ENCODE measurements at regions not wholly inside any gene's neighbourhood (a gene's known extent, or its start where the extent isn't known, plus 50 kb on each side); places are given as distances from the start of the nearest gene placed in this dataset.

GRCh38 chr3:83559082-83559481 is 1399.7 kb upstream of the CADM2 start:
- intact Hi-C loops (cut with DNase I; ENCODE audit: low total_unique reads): no loop called here
- in situ Hi-C loops (cut with MboI; ENCODE audit: low sequenced_read_pairs in 4 of 4): no loop called here
- Histone ChIP-seq H3K36me3 (no peaks in the 10 kb centered on the region), H3K9me3 (no peaks in the 10 kb centered on the region), H3K4me1 (no peaks in the 10 kb centered on the region), H3K27ac (no peak overlapping the region), H3K4me3 (no peak overlapping the region), H3K27me3 (no peaks in the 10 kb centered on the region)
- TF ChIP-seq POLR2A (IDR thresholded peaks at IDR 0.05) (no peak), CTCF (IDR thresholded peaks at IDR 0.05 in 4 of 5, conservative IDR thresholded peaks at IDR 0.05 in 1 of 5) (no peak)
- ATAC-seq: no peak
- DNase-seq: no peak

DNA sequence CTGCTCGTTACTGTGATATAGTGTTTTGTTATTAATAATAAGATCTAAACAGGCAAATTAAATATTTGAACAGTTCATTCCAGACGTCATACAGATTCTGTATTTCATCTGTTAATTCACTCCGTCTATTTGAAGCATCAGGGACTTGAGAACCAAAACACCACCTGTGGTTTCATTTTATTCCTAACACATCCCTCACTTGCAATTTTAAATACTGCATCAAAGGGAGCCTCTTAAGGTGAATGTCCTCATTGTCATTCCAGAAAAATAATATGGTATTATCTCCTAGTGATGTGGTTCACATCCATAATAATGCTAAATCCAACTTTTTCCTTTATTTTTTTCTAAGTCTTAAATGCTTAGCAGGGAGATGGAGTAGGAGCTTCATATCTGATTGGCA is 1390.9 kb upstream of the CADM2 start:
- no peaks in the 10 kb centered on the region for H3K9me3 ChIP-seq
- intact Hi-C loops (cut with DNase I; ENCODE audit: low total_unique reads): no loop called here
- no peak for TF ChIP-seq CTCF (IDR thresholded peaks at IDR 0.05 in 4 of 5, conservative IDR thresholded peaks at IDR 0.05 in 1 of 5)
- H3K36me3 ChIP-seq: no peaks in the 10 kb centered on the region
- no peak overlapping the region for H3K27ac ChIP-seq
- no peak overlapping the region for H3K4me3 ChIP-seq
- H3K4me1 ChIP-seq: no peaks in the 10 kb centered on the region
- DNase-seq (no peak), ATAC-seq (no peak)
- in situ Hi-C loops (cut with MboI; ENCODE audit: low sequenced_read_pairs in 4 of 4): no loop called here
- H3K27me3 ChIP-seq: no peaks in the 10 kb centered on the region

DNA sequence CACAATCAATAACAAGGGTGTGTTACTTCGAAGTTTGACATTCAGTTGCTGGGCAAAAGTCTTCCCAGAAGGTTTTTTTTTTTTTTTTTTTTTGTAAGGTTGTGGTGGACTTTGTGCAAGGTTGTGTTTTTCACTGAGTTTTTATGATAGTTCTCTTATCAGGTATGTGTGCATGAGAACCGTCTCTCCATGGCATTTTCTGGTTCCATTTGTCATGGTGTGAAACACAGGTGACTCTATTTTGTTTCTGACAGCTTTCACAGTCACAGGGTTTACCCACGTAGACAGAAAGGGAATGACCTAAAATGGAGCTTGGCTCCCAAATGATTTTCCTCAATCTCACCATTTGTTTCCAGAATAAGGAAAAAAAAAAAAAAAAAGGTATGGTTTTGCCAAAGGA is 1377.2 kb upstream of the CADM2 start:
- H3K27me3 ChIP-seq: no peaks in the 10 kb centered on the region
- H3K9me3 ChIP-seq: no peaks in the 10 kb centered on the region
- DNase-seq (no peak), ATAC-seq (no peak)
- H3K4me1 ChIP-seq: no peaks in the 10 kb centered on the region
- in situ Hi-C loops (cut with MboI; ENCODE audit: low sequenced_read_pairs in 4 of 4): no loop called here
- no peak overlapping the region for H3K4me3 ChIP-seq
- no peaks in the 10 kb centered on the region for H3K36me3 ChIP-seq
- TF ChIP-seq POLR2A (IDR thresholded peaks at IDR 0.05) (no peak), CTCF (IDR thresholded peaks at IDR 0.05 in 4 of 5, conservative IDR thresholded peaks at IDR 0.05 in 1 of 5) (no peak)
- intact Hi-C loops (cut with DNase I; ENCODE audit: low total_unique reads): no loop called here
- no peak overlapping the region for H3K27ac ChIP-seq

GRCh38 chr3:83601704-83602103 is 1357.1 kb upstream of the CADM2 start:
- Histone ChIP-seq H3K27me3 (no peaks in the 10 kb centered on the region), H3K4me3 (no peak overlapping the region), H3K27ac (no peak overlapping the region), H3K36me3 (no peaks in the 10 kb centered on the region), H3K4me1 (no peaks in the 10 kb centered on the region), H3K9me3 (no peaks in the 10 kb centered on the region)
- TF ChIP-seq POLR2A (IDR thresholded peaks at IDR 0.05) (no peak), CTCF (IDR thresholded peaks at IDR 0.05 in 4 of 5, conservative IDR thresholded peaks at IDR 0.05 in 1 of 5) (no peak)
- ATAC-seq (no peak), DNase-seq (no peak)
- in situ Hi-C loops (cut with MboI; ENCODE audit: low sequenced_read_pairs in 4 of 4) (no loop called here), intact Hi-C loops (cut with DNase I; ENCODE audit: low total_unique reads) (no loop called here)

DNA sequence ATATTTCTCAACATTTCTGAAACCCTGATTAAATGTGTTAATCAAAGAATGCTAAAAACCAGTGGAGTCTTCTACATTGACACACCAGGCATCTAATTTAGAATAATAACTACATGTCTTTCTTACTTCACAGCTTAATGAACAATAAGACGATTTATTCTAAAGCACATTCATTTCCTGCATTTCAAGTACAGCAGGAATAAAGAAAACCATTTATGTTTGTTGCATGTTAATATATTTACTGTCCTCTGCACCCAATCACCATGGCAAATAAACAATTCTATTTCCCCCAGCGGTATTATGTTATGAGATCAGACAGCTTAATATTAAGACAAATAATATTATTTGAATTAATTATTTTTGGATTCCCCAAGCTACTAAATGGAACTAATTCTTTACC is 1336.3 kb upstream of the CADM2 start:
- Histone ChIP-seq H3K4me3 (no peak overlapping the region), H3K9me3 (no peaks in the 10 kb centered on the region), H3K36me3 (no peaks in the 10 kb centered on the region), H3K4me1 (no peaks in the 10 kb centered on the region), H3K27ac (no peak overlapping the region), H3K27me3 (no peaks in the 10 kb centered on the region)
- ATAC-seq: no peak
- no peak for DNase-seq
- TF ChIP-seq CTCF (IDR thresholded peaks at IDR 0.05 in 4 of 5, conservative IDR thresholded peaks at IDR 0.05 in 1 of 5) (no peak), POLR2A (IDR thresholded peaks at IDR 0.05) (no peak)
- in situ Hi-C loops (cut with MboI; ENCODE audit: low sequenced_read_pairs in 4 of 4): no loop called here
- intact Hi-C loops (cut with DNase I; ENCODE audit: low total_unique reads): no loop called here

Measured in gastrocnemius medialis (tissue), 4 donors.